PC-9 (cell line): ENCODE measurements at regions not wholly inside any gene's neighbourhood (a gene's known extent, or its start where the extent isn't known, plus 50 kb on each side); places are given as distances from the start of the nearest gene placed in this dataset.

Experiments
- BruUV-seq: library from RNA; stranded (reverse); fragments of 400-500 nt; replicated peaks from 2 replicates; lab custom pipeline; 2021; lab: Mats Ljungman, UMichigan
- CTCF ChIA-PET: fragments of 300-600 bp; sonication (Branson Sonifier 250); formaldehyde crosslinking; loops from one replicate; lab custom pipeline; 2022; ENCODE audit warnings: antibody characterized with exemption; lab: Charles Lee
- POLR2A ChIA-PET: fragments of 300-600 bp; sonication (Branson Sonifier 250); formaldehyde crosslinking; loops from one replicate; lab custom pipeline; 2022; ENCODE audit warnings: antibody characterized with exemption; ENCODE audit not compliant: unreplicated experiment; lab: Charles Lee
- DNase-seq, 2 experiments: peaks; one replicate each; pipeline versions ENCODE4 v3.0.0 to v3.0.0-alpha.2; 2015 to 2022; ENCODE audit warnings: mixed read lengths in 1 of 2
- H2AFZ ChIP-seq: fragments of 200-600 bp; sonication (generic); 2 replicates; pipeline ENCODE4 v1.8.1; 2017; ENCODE audit warnings: antibody characterized with exemption
- H3F3A ChIP-seq: fragments of 200-600 bp; sonication (generic); 2 replicates; pipeline ENCODE4 v1.8.1; 2017; ENCODE audit warnings: antibody characterized with exemption, mild to moderate bottlenecking, low read depth; ENCODE audit not compliant: insufficient read depth
- H3K27ac ChIP-seq: fragments of 200-600 bp; sonication (generic); 2 replicates; pipeline ENCODE4 v1.6.1; 2016; ENCODE audit warnings: mixed run types
- H3K27me3 ChIP-seq: fragments of 200-600 bp; sonication (generic); 2 replicates; pipeline ENCODE4 v1.6.1; 2016; ENCODE audit warnings: low read depth, mixed run types; ENCODE audit not compliant: insufficient read depth
- H3K36me3 ChIP-seq: fragments of 200-600 bp; sonication (generic); 2 replicates; pipeline ENCODE4 v1.6.1; 2016; ENCODE audit warnings: low read depth, mixed run types
- H3K4me1 ChIP-seq: fragments of 200-600 bp; sonication (generic); replicated peaks from 2 replicates; pipeline ENCODE4 v1.6.1; 2016; ENCODE audit warnings: mixed run types; ENCODE audit not compliant: insufficient read depth
- H3K4me2 ChIP-seq: fragments of 200-600 bp; sonication (generic); 2 replicates; pipeline ENCODE4 v1.6.1; 2017; ENCODE audit warnings: mixed run types
- H3K4me3 ChIP-seq: fragments of 200-600 bp; sonication (generic); 2 replicates; pipeline ENCODE4 v1.6.1; 2016; ENCODE audit warnings: mixed run types
- H3K79me2 ChIP-seq: fragments of 200-600 bp; sonication (generic); 2 replicates; pipeline ENCODE4 v1.6.1; 2017; ENCODE audit warnings: low read depth, mixed run types
- H3K9me2 ChIP-seq: fragments of 200-600 bp; sonication (generic); 2 replicates; pipeline ENCODE4 v1.8.1; 2017; ENCODE audit warnings: mild to moderate bottlenecking; ENCODE audit not compliant: insufficient read depth
- H3K9me3 ChIP-seq: fragments of 200-600 bp; sonication (generic); 2 replicates; pipeline ENCODE4 v1.8.1; 2016; ENCODE audit warnings: low read depth; ENCODE audit not compliant: insufficient read depth
- H4K20me1 ChIP-seq: fragments of 200-600 bp; sonication (generic); 2 replicates; pipeline ENCODE4 v1.8.1; 2017; ENCODE audit not compliant: insufficient read depth
- CTCF ChIP-seq: fragments of 200-600 bp; sonication (generic); conservative IDR thresholded peaks from 2 replicates; pipeline ENCODE4 v1.6.1; 2017; ENCODE audit warnings: mixed run types, antibody characterized with exemption, mild to moderate bottlenecking, moderate library complexity
- EZH2 ChIP-seq: fragments of 200-600 bp; sonication (generic); IDR thresholded peaks from 2 replicates; pipeline ENCODE4 v1.8.0; 2017; ENCODE audit warnings: antibody characterized with exemption, low read depth
- intact Hi-C: fragments of 100-400 bp; cut with micrococcal nuclease; formaldehyde crosslinking; loops from one replicate; pipeline ENCODE4 v1.10.0; 2022; ENCODE audit not compliant: unreplicated experiment

DNA sequence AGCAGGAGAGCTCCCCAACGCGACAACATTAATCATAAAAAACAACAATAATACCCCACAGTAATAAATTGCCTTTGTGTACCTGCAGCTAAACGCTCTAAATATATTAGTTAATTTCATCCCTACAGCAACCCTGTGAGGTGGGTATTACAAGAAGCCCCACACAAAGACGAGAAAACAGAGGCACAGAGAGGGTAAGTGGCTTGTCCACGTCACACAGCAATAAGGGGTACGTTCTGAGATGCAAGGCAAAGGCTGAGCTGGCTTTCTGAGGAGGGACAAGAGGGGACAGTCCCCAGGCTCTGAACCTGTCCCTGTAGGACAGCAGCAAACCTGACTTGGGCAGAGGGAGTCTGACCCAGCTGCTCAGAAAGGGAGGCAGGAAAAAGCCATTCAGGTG is 78.2 kb downstream of the NCOR2 start:
- H3K4me3 ChIP-seq = no peak overlapping the region
- 0 out of 2 replicates have a peak, but pooled peaks cover 4% of the 10 kb centered on the region for H3K36me3 ChIP-seq
- H3K9me3 ChIP-seq = no peaks in the 10 kb centered on the region
- BruUV-seq = no TSS peak
- no peaks in the 10 kb centered on the region for H3K9me2 ChIP-seq
- no peak for DNase-seq
- H3K79me2 ChIP-seq = peaks cover 30% of the 10 kb centered on the region
- ChIA-PET CTCF (no interaction called here), POLR2A (no interaction called here)
- intact Hi-C loops = no loop called here
- peaks cover 7% of the 10 kb centered on the region for H3K4me1 ChIP-seq
- H3K4me2 ChIP-seq = no peak overlapping the region
- peaks cover 71% of the 10 kb centered on the region for H4K20me1 ChIP-seq
- no peak overlapping the region for H2AFZ ChIP-seq
- H3K27ac ChIP-seq = no peak overlapping the region
- peaks cover 8% of the 10 kb centered on the region; the same call in 1 of the 2 replicates for H3F3A ChIP-seq
- TF ChIP-seq CTCF = no peak
- no peak for TF ChIP-seq EZH2
- no peaks in the 10 kb centered on the region for H3K27me3 ChIP-seq

GRCh38 chr12:124488520-124488919 is 78.9 kb downstream of the NCOR2 start:
- CTCF ChIA-PET = no interaction called here
- no peaks in the 10 kb centered on the region for H3K27me3 ChIP-seq
- intact Hi-C loops = no loop called here
- H3K27ac ChIP-seq = no peak overlapping the region
- TF ChIP-seq EZH2 = no peak
- TF ChIP-seq CTCF = no peak
- no peak for DNase-seq
- POLR2A ChIA-PET = no interaction called here
- no peak overlapping the region for H3K4me2 ChIP-seq
- H4K20me1 ChIP-seq = peaks cover 70% of the 10 kb centered on the region
- no TSS peak for BruUV-seq
- no peak overlapping the region for H3K4me3 ChIP-seq
- peaks cover 7% of the 10 kb centered on the region for H3K4me1 ChIP-seq
- H3K9me3 ChIP-seq = no peaks in the 10 kb centered on the region
- peaks cover 26% of the 10 kb centered on the region for H3K79me2 ChIP-seq
- H3F3A ChIP-seq = peaks cover 8% of the 10 kb centered on the region; the same call in 1 of the 2 replicates
- no peak overlapping the region for H2AFZ ChIP-seq
- H3K9me2 ChIP-seq = no peaks in the 10 kb centered on the region
- H3K36me3 ChIP-seq = 0 out of 2 replicates have a peak, but pooled peaks cover 4% of the 10 kb centered on the region

DNA sequence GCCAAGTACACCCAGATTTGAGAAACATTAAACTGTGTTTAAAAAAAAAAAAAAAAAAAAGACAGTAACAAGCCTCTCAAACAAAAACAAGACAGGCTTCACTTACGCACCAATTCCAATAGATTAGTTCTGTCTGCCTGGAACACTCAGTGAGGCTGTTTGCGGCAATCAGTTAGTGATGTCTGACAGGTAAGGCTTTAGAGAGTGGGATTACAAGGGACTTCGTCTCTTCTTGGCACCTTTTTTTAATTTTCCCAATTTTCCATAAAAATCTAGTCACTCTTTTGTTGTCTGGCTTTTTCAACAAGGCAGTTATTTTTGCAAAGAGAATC is 79.6 kb downstream of the NCOR2 start:
- peaks cover 21% of the 10 kb centered on the region for H3K79me2 ChIP-seq
- intact Hi-C loops = no loop called here
- no peak overlapping the region for H3K4me2 ChIP-seq
- ChIA-PET CTCF (no interaction called here), POLR2A (no interaction called here)
- no peaks in the 10 kb centered on the region for H3K9me3 ChIP-seq
- no peaks in the 10 kb centered on the region for H3K9me2 ChIP-seq
- no peak overlapping the region for H3K4me3 ChIP-seq
- 0 out of 2 replicates have a peak, but pooled peaks cover 4% of the 10 kb centered on the region for H3K36me3 ChIP-seq
- no peak overlapping the region for H3K27ac ChIP-seq
- H3F3A ChIP-seq = peaks cover 8% of the 10 kb centered on the region; the same call in 1 of the 2 replicates
- H3K27me3 ChIP-seq = no peaks in the 10 kb centered on the region
- H4K20me1 ChIP-seq = peaks cover 65% of the 10 kb centered on the region
- DNase-seq = no peak
- no peak for TF ChIP-seq CTCF
- TF ChIP-seq EZH2 = no peak
- peaks cover 7% of the 10 kb centered on the region for H3K4me1 ChIP-seq
- BruUV-seq = no TSS peak
- no peak overlapping the region for H2AFZ ChIP-seq
